ENCODE measurements at regions not wholly inside any gene's neighbourhood (a gene's known extent, or its start where the extent isn't known, plus 50 kb on each side); places are given as distances from the start of the nearest gene placed in this dataset.

GRCh38 chr2:236968101-236968879 lies 117.4 kb upstream of the COPS8 start (continued):
- TF ChIP-seq POLR2A (IDR thresholded peaks at IDR 0.05; ENCODE audit: insufficient read depth in 1 of 2, low read depth in 2 of 2, low read length in 2 of 2) (peak in 1 of 2 experiments; percentile 91; a peak in 2 of 4 replicates), EZH2 (conservative IDR thresholded peaks at IDR 0.05; ENCODE audit: low read depth, low read length) (no peak), HOXA5 (CRISPR knock-in tag; IDR thresholded peaks at IDR 0.05) (0 out of 2 replicates have a peak, but pooled peaks have one; percentile 43), ZNF530 (CRISPR knock-in tag; IDR thresholded peaks at IDR 0.05; ENCODE audit: low read depth) (no peak), PHF20 (CRISPR knock-in tag; IDR thresholded peaks at IDR 0.05) (peak; percentile 25; the same call in 1 of the 2 replicates), FOXO1 (CRISPR knock-in tag; IDR thresholded peaks at IDR 0.05) (no peak; the same call in 1 of the 2 replicates), MBNL3 (CRISPR knock-in tag; conservative IDR thresholded peaks at IDR 0.05) (no peak), ZNF563 (CRISPR knock-in tag; IDR thresholded peaks at IDR 0.05) (no peak), ZKSCAN8 (CRISPR knock-in tag; IDR thresholded peaks at IDR 0.05; ENCODE audit: borderline replicate concordance) (no peak), SP4 (CRISPR knock-in tag; IDR thresholded peaks at IDR 0.05) (peak; percentile 71; the same call in 1 of the 2 replicates), JUN (CRISPR knock-in tag; IDR thresholded peaks at IDR 0.05) (no peak; the same call in 1 of the 2 replicates), SMYD3 (CRISPR knock-in tag; IDR thresholded peaks at IDR 0.05) (0 out of 2 replicates have a peak, but pooled peaks have one; percentile 53), ZNF296 (CRISPR knock-in tag; conservative IDR thresholded peaks at IDR 0.05) (no peak), ZKSCAN5 (CRISPR knock-in tag; IDR thresholded peaks at IDR 0.05) (no peak), ZNF790 (CRISPR knock-in tag; IDR thresholded peaks at IDR 0.05; ENCODE audit: borderline replicate concordance) (no peak), MTA1 (CRISPR knock-in tag; IDR thresholded peaks at IDR 0.05; ENCODE audit: borderline replicate concordance) (no peak), RCOR2 (CRISPR knock-in tag; IDR thresholded peaks at IDR 0.05) (no peak), TCF7L2 (IDR thresholded peaks at IDR 0.05; ENCODE audit: low read depth, low read length) (no peak), MAFG (CRISPR knock-in tag; IDR thresholded peaks at IDR 0.05) (no peak)
- TF ChIP-seq, protein P1, sequence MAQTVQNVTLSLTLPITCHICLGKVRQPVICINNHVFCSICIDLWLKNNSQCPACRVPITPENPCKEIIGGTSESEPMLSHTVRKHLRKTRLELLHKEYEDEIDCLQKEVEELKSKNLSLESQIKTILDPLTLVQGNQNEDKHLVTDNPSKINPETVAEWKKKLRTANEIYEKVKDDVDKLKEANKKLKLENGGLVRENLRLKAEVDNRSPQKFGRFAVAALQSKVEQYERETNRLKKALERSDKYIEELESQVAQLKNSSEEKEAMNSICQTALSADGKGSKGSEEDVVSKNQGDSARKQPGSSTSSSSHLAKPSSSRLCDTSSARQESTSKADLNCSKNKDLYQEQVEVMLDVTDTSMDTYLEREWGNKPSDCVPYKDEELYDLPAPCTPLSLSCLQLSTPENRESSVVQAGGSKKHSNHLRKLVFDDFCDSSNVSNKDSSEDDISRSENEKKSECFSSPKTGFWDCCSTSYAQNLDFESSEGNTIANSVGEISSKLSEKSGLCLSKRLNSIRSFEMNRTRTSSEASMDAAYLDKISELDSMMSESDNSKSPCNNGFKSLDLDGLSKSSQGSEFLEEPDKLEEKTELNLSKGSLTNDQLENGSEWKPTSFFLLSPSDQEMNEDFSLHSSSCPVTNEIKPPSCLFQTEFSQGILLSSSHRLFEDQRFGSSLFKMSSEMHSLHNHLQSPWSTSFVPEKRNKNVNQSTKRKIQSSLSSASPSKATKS (CRISPR knock-in tag; IDR thresholded peaks at IDR 0.05) = no peak
- TF ChIP-seq, protein P2, sequence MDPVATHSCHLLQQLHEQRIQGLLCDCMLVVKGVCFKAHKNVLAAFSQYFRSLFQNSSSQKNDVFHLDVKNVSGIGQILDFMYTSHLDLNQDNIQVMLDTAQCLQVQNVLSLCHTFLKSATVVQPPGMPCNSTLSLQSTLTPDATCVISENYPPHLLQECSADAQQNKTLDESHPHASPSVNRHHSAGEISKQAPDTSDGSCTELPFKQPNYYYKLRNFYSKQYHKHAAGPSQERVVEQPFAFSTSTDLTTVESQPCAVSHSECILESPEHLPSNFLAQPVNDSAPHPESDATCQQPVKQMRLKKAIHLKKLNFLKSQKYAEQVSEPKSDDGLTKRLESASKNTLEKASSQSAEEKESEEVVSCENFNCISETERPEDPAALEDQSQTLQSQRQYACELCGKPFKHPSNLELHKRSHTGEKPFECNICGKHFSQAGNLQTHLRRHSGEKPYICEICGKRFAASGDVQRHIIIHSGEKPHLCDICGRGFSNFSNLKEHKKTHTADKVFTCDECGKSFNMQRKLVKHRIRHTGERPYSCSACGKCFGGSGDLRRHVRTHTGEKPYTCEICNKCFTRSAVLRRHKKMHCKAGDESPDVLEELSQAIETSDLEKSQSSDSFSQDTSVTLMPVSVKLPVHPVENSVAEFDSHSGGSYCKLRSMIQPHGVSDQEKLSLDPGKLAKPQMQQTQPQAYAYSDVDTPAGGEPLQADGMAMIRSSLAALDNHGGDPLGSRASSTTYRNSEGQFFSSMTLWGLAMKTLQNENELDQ (CRISPR knock-in tag; IDR thresholded peaks at IDR 0.05; ENCODE audit: borderline replicate concordance) = 0 out of 2 replicates have a peak, but pooled peaks have one; percentile 26
- TF ChIP-seq, protein P3, sequence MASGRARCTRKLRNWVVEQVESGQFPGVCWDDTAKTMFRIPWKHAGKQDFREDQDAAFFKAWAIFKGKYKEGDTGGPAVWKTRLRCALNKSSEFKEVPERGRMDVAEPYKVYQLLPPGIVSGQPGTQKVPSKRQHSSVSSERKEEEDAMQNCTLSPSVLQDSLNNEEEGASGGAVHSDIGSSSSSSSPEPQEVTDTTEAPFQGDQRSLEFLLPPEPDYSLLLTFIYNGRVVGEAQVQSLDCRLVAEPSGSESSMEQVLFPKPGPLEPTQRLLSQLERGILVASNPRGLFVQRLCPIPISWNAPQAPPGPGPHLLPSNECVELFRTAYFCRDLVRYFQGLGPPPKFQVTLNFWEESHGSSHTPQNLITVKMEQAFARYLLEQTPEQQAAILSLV (CRISPR knock-in tag; IDR thresholded peaks at IDR 0.05; ENCODE audit: borderline replicate concordance) = no peak
- TF ChIP-seq, protein P4, sequence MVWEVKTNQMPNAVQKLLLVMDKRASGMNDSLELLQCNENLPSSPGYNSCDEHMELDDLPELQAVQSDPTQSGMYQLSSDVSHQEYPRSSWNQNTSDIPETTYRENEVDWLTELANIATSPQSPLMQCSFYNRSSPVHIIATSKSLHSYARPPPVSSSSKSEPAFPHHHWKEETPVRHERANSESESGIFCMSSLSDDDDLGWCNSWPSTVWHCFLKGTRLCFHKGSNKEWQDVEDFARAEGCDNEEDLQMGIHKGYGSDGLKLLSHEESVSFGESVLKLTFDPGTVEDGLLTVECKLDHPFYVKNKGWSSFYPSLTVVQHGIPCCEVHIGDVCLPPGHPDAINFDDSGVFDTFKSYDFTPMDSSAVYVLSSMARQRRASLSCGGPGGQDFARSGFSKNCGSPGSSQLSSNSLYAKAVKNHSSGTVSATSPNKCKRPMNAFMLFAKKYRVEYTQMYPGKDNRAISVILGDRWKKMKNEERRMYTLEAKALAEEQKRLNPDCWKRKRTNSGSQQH (CRISPR knock-in tag; IDR thresholded peaks at IDR 0.05; ENCODE audit: low read depth) = peak; percentile 67; the same call in 1 of the 2 replicates
- TF ChIP-seq, protein P5, sequence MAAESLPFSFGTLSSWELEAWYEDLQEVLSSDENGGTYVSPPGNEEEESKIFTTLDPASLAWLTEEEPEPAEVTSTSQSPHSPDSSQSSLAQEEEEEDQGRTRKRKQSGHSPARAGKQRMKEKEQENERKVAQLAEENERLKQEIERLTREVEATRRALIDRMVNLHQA (CRISPR knock-in tag; IDR thresholded peaks at IDR 0.05) = no peak

Measured in HepG2 (cell line).